ENCODE measurements at regions not wholly inside any gene's neighbourhood (a gene's known extent, or its start where the extent isn't known, plus 50 kb on each side); places are given as distances from the start of the nearest gene placed in this dataset.

DNA sequence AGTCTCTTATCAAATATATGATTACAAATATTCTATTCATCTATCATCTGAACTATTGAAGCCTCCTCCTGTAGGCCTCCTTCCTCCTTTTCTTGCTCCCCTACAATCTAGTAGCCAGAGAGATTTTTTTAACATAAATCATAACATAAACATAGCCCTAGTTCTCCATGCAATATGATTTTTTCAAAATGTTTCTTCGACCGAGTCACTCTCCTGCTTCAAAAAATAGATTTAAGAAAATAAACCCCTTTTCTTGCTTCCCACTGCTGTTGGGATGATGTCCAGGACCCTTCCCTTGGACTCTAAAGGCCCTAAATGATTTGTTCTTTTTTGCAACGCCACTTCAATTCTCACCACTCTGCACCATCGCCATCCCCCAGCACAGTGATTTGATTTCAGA lies 319.7 kb upstream of the TSHZ3 start (continued):
- TF ChIP-seq, protein P1, sequence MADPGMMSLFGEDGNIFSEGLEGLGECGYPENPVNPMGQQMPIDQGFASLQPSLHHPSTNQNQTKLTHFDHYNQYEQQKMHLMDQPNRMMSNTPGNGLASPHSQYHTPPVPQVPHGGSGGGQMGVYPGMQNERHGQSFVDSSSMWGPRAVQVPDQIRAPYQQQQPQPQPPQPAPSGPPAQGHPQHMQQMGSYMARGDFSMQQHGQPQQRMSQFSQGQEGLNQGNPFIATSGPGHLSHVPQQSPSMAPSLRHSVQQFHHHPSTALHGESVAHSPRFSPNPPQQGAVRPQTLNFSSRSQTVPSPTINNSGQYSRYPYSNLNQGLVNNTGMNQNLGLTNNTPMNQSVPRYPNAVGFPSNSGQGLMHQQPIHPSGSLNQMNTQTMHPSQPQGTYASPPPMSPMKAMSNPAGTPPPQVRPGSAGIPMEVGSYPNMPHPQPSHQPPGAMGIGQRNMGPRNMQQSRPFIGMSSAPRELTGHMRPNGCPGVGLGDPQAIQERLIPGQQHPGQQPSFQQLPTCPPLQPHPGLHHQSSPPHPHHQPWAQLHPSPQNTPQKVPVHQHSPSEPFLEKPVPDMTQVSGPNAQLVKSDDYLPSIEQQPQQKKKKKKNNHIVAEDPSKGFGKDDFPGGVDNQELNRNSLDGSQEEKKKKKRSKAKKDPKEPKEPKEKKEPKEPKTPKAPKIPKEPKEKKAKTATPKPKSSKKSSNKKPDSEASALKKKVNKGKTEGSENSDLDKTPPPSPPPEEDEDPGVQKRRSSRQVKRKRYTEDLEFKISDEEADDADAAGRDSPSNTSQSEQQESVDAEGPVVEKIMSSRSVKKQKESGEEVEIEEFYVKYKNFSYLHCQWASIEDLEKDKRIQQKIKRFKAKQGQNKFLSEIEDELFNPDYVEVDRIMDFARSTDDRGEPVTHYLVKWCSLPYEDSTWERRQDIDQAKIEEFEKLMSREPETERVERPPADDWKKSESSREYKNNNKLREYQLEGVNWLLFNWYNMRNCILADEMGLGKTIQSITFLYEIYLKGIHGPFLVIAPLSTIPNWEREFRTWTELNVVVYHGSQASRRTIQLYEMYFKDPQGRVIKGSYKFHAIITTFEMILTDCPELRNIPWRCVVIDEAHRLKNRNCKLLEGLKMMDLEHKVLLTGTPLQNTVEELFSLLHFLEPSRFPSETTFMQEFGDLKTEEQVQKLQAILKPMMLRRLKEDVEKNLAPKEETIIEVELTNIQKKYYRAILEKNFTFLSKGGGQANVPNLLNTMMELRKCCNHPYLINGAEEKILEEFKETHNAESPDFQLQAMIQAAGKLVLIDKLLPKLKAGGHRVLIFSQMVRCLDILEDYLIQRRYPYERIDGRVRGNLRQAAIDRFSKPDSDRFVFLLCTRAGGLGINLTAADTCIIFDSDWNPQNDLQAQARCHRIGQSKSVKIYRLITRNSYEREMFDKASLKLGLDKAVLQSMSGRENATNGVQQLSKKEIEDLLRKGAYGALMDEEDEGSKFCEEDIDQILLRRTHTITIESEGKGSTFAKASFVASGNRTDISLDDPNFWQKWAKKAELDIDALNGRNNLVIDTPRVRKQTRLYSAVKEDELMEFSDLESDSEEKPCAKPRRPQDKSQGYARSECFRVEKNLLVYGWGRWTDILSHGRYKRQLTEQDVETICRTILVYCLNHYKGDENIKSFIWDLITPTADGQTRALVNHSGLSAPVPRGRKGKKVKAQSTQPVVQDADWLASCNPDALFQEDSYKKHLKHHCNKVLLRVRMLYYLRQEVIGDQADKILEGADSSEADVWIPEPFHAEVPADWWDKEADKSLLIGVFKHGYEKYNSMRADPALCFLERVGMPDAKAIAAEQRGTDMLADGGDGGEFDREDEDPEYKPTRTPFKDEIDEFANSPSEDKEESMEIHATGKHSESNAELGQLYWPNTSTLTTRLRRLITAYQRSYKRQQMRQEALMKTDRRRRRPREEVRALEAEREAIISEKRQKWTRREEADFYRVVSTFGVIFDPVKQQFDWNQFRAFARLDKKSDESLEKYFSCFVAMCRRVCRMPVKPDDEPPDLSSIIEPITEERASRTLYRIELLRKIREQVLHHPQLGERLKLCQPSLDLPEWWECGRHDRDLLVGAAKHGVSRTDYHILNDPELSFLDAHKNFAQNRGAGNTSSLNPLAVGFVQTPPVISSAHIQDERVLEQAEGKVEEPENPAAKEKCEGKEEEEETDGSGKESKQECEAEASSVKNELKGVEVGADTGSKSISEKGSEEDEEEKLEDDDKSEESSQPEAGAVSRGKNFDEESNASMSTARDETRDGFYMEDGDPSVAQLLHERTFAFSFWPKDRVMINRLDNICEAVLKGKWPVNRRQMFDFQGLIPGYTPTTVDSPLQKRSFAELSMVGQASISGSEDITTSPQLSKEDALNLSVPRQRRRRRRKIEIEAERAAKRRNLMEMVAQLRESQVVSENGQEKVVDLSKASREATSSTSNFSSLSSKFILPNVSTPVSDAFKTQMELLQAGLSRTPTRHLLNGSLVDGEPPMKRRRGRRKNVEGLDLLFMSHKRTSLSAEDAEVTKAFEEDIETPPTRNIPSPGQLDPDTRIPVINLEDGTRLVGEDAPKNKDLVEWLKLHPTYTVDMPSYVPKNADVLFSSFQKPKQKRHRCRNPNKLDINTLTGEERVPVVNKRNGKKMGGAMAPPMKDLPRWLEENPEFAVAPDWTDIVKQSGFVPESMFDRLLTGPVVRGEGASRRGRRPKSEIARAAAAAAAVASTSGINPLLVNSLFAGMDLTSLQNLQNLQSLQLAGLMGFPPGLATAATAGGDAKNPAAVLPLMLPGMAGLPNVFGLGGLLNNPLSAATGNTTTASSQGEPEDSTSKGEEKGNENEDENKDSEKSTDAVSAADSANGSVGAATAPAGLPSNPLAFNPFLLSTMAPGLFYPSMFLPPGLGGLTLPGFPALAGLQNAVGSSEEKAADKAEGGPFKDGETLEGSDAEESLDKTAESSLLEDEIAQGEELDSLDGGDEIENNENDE (IDR thresholded peaks at IDR 0.05; ENCODE audit: insufficient replicate concordance, low read length) = no peak
- TF ChIP-seq SP4 (IDR thresholded peaks at IDR 0.05; ENCODE audit: low read length) = no peak
